ENCODE measurements at regions not wholly inside any gene's neighbourhood (a gene's known extent, or its start where the extent isn't known, plus 50 kb on each side); places are given as distances from the start of the nearest gene placed in this dataset.

DNA sequence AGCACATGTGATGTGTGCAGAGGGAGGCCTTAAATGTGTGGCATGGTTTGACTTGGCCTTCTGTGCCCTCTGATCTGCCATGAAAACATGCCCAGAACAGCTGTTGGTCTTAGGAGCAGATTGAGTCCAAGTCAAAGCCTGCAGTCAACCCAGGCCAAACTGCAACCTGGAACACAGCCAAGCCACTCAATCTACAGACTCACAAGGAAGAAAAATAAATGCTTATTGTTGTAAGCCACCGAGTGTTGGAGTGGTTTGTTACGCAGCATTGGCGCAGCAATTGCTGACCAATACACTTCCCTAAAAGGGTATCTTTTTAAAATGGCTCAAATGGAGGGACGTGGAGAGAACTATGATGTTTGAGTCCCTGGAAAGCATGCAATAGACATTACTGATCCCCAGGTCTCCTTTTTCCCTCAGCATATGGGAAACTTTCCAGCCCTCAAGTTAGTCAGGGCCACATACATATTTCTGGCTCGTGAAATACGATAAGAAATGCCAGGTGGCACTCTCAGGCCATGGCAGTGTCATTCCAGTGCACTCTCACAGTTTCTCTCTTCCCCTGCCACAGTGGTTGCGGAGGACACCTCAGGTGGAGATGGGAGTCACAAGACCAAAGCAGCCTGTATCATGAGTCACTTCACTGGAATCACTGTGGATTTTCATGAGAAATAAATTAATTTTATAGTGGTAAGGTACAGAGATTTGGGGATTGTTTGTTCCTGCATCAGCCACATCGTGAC lies 168.0 kb upstream of the ZNF618 start:
- TF ChIP-seq EZH2phosphoT487 (IDR thresholded peaks at IDR 0.05; ENCODE audit: low read depth, severe bottlenecking, unreplicated experiment) (no peak), EZH2 (IDR thresholded peaks at IDR 0.05; ENCODE audit: borderline replicate concordance) (no peak)
- TF ChIP-seq, protein P1, sequence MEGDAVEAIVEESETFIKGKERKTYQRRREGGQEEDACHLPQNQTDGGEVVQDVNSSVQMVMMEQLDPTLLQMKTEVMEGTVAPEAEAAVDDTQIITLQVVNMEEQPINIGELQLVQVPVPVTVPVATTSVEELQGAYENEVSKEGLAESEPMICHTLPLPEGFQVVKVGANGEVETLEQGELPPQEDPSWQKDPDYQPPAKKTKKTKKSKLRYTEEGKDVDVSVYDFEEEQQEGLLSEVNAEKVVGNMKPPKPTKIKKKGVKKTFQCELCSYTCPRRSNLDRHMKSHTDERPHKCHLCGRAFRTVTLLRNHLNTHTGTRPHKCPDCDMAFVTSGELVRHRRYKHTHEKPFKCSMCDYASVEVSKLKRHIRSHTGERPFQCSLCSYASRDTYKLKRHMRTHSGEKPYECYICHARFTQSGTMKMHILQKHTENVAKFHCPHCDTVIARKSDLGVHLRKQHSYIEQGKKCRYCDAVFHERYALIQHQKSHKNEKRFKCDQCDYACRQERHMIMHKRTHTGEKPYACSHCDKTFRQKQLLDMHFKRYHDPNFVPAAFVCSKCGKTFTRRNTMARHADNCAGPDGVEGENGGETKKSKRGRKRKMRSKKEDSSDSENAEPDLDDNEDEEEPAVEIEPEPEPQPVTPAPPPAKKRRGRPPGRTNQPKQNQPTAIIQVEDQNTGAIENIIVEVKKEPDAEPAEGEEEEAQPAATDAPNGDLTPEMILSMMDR (IDR thresholded peaks at IDR 0.05; ENCODE audit: poor library complexity) = no peak
- H3K4me1 ChIP-seq (ENCODE audit: insufficient read depth) = peaks cover 15% of the 10 kb centered on the region
- no peak for DNase-seq (ENCODE audit: low spot score)
- H3K36me3 ChIP-seq (replicated peaks; ENCODE audit: insufficient read depth, low read depth) = no peaks in the 10 kb centered on the region
- no peak overlapping the region for H3K27ac ChIP-seq
- no peaks in the 10 kb centered on the region for H3K27me3 ChIP-seq
- no peaks in the 10 kb centered on the region for H4K20me1 ChIP-seq (ENCODE audit: insufficient read depth, poor library complexity, severe bottlenecking)
- no peak overlapping the region for H3K4me3 ChIP-seq
- H3K4me2 ChIP-seq = no peak overlapping the region
- H3K9me3 ChIP-seq (ENCODE audit: low read depth) = no peaks in the 10 kb centered on the region
- no peaks in the 10 kb centered on the region for H3K79me2 ChIP-seq
- WGBS (ENCODE audit: low lambda C conversion rate, missing lambda C conversion rate) = 91% methylated on average over 8 of the region's 8 CpGs
- H2AFZ ChIP-seq = no peak overlapping the region
- H3K9me2 ChIP-seq (replicated peaks; ENCODE audit: insufficient read depth) = no peaks in the 10 kb centered on the region

DNA sequence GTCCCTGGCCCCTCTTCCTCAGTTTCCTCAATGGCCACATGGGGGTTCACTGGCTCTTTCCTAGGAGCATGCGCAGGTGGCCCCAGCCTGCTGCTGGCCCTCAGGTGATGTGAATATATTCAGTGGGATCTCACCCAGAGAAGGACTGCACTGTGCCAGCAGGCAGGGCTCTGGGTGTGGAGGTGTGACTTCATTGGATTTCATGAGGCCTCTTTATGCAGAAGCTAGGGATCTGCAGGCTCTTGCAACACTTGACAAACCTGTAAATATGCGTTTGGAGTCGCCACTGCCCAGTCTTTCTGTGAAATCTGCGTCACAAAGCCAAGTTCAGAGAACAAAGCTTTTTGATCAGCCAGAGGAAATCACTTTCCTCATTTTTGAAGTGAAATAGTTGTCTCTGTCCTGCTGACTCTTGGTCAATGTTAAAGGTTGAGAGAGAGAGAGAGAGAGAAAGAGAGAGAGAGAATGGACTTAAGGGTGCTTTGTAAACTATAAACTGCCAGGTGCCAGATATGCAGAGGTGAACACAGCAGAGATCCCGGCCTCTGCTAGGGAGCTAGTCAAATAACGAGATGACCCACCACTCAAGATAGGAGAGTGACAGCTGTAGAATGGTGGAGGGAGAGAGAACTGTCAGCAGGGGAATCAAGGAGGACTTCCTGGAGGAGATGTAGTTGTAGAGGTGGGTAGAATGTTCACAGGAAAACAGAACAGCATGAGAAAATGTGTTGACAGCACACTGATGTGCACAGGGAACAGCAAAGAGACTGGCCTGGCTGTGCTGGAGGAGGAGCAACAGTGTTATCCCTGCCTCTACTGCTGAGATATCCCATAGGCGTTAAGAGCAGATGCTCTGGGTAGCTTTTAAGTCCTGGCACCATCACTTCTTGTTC lies 167.0 kb upstream of the ZNF618 start:
- TF ChIP-seq, protein P1 (IDR thresholded peaks at IDR 0.05; ENCODE audit: poor library complexity) = no peak
- no peak for TF ChIP-seq EZH2 (IDR thresholded peaks at IDR 0.05; ENCODE audit: borderline replicate concordance)
- TF ChIP-seq EZH2phosphoT487 (IDR thresholded peaks at IDR 0.05; ENCODE audit: low read depth, severe bottlenecking, unreplicated experiment) = no peak
- Histone ChIP-seq H3K9me2 (replicated peaks; ENCODE audit: insufficient read depth) (no peaks in the 10 kb centered on the region), H3K9me3 (ENCODE audit: low read depth) (no peaks in the 10 kb centered on the region), H3K4me3 (no peak overlapping the region), H3K79me2 (no peaks in the 10 kb centered on the region), H3K4me1 (ENCODE audit: insufficient read depth) (peaks cover 15% of the 10 kb centered on the region), H3K27me3 (no peaks in the 10 kb centered on the region), H3K4me2 (no peak overlapping the region), H2AFZ (no peak overlapping the region), H4K20me1 (ENCODE audit: insufficient read depth, poor library complexity, severe bottlenecking) (no peaks in the 10 kb centered on the region), H3K27ac (no peak overlapping the region), H3K36me3 (replicated peaks; ENCODE audit: insufficient read depth, low read depth) (no peaks in the 10 kb centered on the region)
- no peak for DNase-seq (ENCODE audit: low spot score)
- WGBS (ENCODE audit: low lambda C conversion rate, missing lambda C conversion rate) = 59% methylated on average over 7 of the region's 7 CpGs

DNA sequence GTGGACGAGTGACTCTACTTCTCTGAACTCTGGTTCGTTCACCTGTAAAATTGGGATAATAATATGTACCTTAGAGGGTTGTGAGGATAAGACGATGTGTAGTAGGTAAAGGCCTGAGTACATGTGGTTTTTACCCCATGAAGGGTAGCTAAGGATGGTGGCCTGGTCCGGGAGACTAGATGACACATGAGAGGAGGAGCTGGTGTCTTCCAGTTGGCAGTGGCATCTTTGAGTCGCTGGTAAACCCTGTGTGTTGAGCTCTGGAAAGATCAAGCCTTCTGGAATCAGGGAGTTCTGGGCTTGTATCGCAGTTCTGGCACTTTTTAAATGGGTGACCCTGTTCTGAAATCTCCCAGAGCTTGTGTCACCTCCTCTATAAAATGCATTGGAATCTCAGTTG lies 166.4 kb upstream of the ZNF618 start:
- Histone ChIP-seq H2AFZ (no peak overlapping the region), H3K9me3 (ENCODE audit: low read depth) (no peaks in the 10 kb centered on the region), H3K27ac (no peak overlapping the region), H3K4me1 (ENCODE audit: insufficient read depth) (peaks cover 15% of the 10 kb centered on the region), H3K4me3 (no peak overlapping the region), H3K4me2 (no peak overlapping the region), H4K20me1 (ENCODE audit: insufficient read depth, poor library complexity, severe bottlenecking) (no peaks in the 10 kb centered on the region), H3K27me3 (no peaks in the 10 kb centered on the region), H3K79me2 (no peaks in the 10 kb centered on the region), H3K36me3 (replicated peaks; ENCODE audit: insufficient read depth, low read depth) (no peaks in the 10 kb centered on the region), H3K9me2 (replicated peaks; ENCODE audit: insufficient read depth) (no peaks in the 10 kb centered on the region)
- WGBS (ENCODE audit: low lambda C conversion rate, missing lambda C conversion rate) = 97% methylated on average over 6 of the region's 6 CpGs
- TF ChIP-seq, protein P1 (IDR thresholded peaks at IDR 0.05; ENCODE audit: poor library complexity) = no peak
- TF ChIP-seq EZH2 (IDR thresholded peaks at IDR 0.05; ENCODE audit: borderline replicate concordance) = no peak
- TF ChIP-seq EZH2phosphoT487 (IDR thresholded peaks at IDR 0.05; ENCODE audit: low read depth, severe bottlenecking, unreplicated experiment) = no peak
- no peak for DNase-seq (ENCODE audit: low spot score)

All from hepatocyte (in vitro differentiated cells).